K562 (cell line): ENCODE measurements at regions not wholly inside any gene's neighbourhood (a gene's known extent, or its start where the extent isn't known, plus 50 kb on each side); places are given as distances from the start of the nearest gene placed in this dataset.

ENCODE experiments used
- ATAC-seq: fragments of 200-7000 bp; cut with Tn5 transposase; 3 replicates; pipeline ENCODE4 v1.9.1; 2020; ENCODE audit warnings: moderate library complexity
- BruUV-seq: library from RNA; stranded (reverse); fragments of 400-500 nt; replicated peaks from 2 replicates; lab custom pipeline; 2021; lab: Mats Ljungman, UMichigan
- CTCF ChIA-PET: fragments of 300-600 bp; formaldehyde crosslinking; extraction: SDS; loops from one replicate; lab custom pipeline; 2021; ENCODE audit warnings: low intra/inter-chr PET ratio; lab: Yijun Ruan, JAX
- POLR2A ChIA-PET: fragments of 300-600, 350-650 bp; sonication (Branson Sonifier 250); formaldehyde crosslinking; extraction: SDS; loops from one replicate; lab custom pipeline; 2021; ENCODE audit warnings: antibody characterized with exemption, inconsistent platforms; lab: Yijun Ruan, JAX
- DNase-seq, 4 experiments: peaks; one replicate each; pipeline versions ENCODE4 v3.0.0 to v3.0.0-alpha.2; 2011 to 2018; ENCODE audit warnings: low spot score in 3 of 4, mixed read lengths in 3 of 4; ENCODE audit errors: extremely low read depth in 1 of 4
- FAIRE-seq: peaks from 2 replicates; lab custom pipeline; 2011; peaks lifted over from hg19 to GRCh38; lab: Jason Lieb, UNC
- H2AFZ ChIP-seq: 2 replicates; pipeline ENCODE4 v1.6.0; 2011; ENCODE audit warnings: low read depth, low read length, control low read depth, inconsistent platforms
- H3K27ac ChIP-seq: fragments of 200-600 bp; 3 replicates; pipeline ENCODE4 v1.8.0; 2011; ENCODE audit warnings: low read depth, mild to moderate bottlenecking, control low read depth, inconsistent platforms, low read length, moderate library complexity, mixed read lengths; ENCODE audit errors: extremely low read depth
- H3K27me3 ChIP-seq, 2 experiments: fragments of 300-600 bp in 1 of 2; 2 replicates in 1 of 2; 3 replicates in 1 of 2; pipeline versions ENCODE4 v1.6.0 to v1.8.0; 2011; ENCODE audit warnings: inconsistent platforms in 2 of 2, low read length in 2 of 2, mild to moderate bottlenecking in 1 of 2, mixed read lengths in 1 of 2, moderate library complexity in 1 of 2; ENCODE audit not compliant: control insufficient read depth in 2 of 2, insufficient read depth in 2 of 2
- H3K36me3 ChIP-seq: fragments of 300-600 bp; 3 replicates; pipeline ENCODE4 v1.8.0; 2011; ENCODE audit warnings: mild to moderate bottlenecking, low read length, inconsistent platforms; ENCODE audit not compliant: control insufficient read depth, insufficient read depth
- H3K4me1 ChIP-seq, 2 experiments: fragments of 200-600 bp in 1 of 2; replicated peaks in 1 of 2; 2 replicates in 1 of 2; 3 replicates in 1 of 2; pipeline versions ENCODE4 v1.5.1 to v1.8.0; 2011; ENCODE audit warnings: inconsistent platforms in 2 of 2, low read length in 2 of 2, mild to moderate bottlenecking in 1 of 2, mixed read lengths in 1 of 2, moderate library complexity in 1 of 2; ENCODE audit not compliant: control insufficient read depth in 2 of 2, insufficient read depth in 2 of 2
- H3K4me2 ChIP-seq: 2 replicates; pipeline ENCODE4 v1.6.1; 2011; ENCODE audit warnings: low read length, control low read depth, inconsistent platforms, mixed read lengths; ENCODE audit not compliant: insufficient read depth
- H3K4me3 ChIP-seq: fragments of 200-600 bp; sonication (generic), shearing (Covaris generic); 2 replicates; pipeline ENCODE4 v1.5.1; 2016; ENCODE audit warnings: control low read depth, inconsistent platforms
- H3K79me2 ChIP-seq: fragments of 200-600 bp; 3 replicates; pipeline ENCODE4 v1.8.0; 2011; ENCODE audit warnings: low read length, inconsistent platforms; ENCODE audit not compliant: control insufficient read depth, insufficient read depth
- H3K9ac ChIP-seq, 2 experiments: 2 replicates each; pipeline versions ENCODE4 v1.6.0 to v1.6.1; 2011; ENCODE audit warnings: low read depth in 2 of 2, low read length in 2 of 2, control low read depth in 1 of 2, inconsistent platforms in 1 of 2, mild to moderate bottlenecking in 1 of 2, mixed read lengths in 1 of 2; ENCODE audit not compliant: insufficient read depth in 1 of 2
- H3K9me1 ChIP-seq: one replicate; pipeline ENCODE4 v1.6.0; 2011; ENCODE audit warnings: inconsistent platforms, mild to moderate bottlenecking, low read length, moderate library complexity; ENCODE audit not compliant: control insufficient read depth, insufficient read depth
- H3K9me3 ChIP-seq: replicated peaks from 2 replicates; pipeline ENCODE4 v1.5.1; 2011; ENCODE audit warnings: low read depth, low read length, inconsistent platforms; ENCODE audit not compliant: control insufficient read depth, insufficient read depth
- H4K20me1 ChIP-seq: replicated peaks from 2 replicates; pipeline ENCODE4 v1.6.1; 2011; ENCODE audit warnings: low read length, inconsistent platforms, mixed read lengths; ENCODE audit not compliant: control insufficient read depth, insufficient read depth
- BRD4 ChIP-seq: fragments of 200-600 bp; sonication (generic); IDR thresholded peaks from 2 replicates; pipeline ENCODE4 v1.6.1; 2017; ENCODE audit warnings: inconsistent platforms
- E2F8 ChIP-seq: fragments of 450-650 bp; IDR thresholded peaks from 2 replicates; pipeline ENCODE4 v1.7.1; 2018; ENCODE audit warnings: mild to moderate bottlenecking, low read depth; ENCODE audit not compliant: partially characterized antibody
- EP300 ChIP-seq: IDR thresholded peaks from 2 replicates; pipeline ENCODE4 v1.6.1; 2012; ENCODE audit warnings: low read length, improper control_type of control experiment
- HMG20B ChIP-seq: fragments of 250-450 bp; sonication (Bioruptor Pico); IDR thresholded peaks from 2 replicates; pipeline ENCODE4 v1.5.0; 2021; ENCODE audit warnings: mild to moderate bottlenecking
- JUND ChIP-seq, 2 experiments: IDR thresholded peaks; 2 replicates in 1 of 2; 3 replicates in 1 of 2; pipeline ENCODE4 v1.6.1; 2011; ENCODE audit warnings: borderline replicate concordance in 2 of 2, low read depth in 2 of 2, low read length in 2 of 2, improper control_type of control experiment in 1 of 2, missing biosample characterization in 1 of 2, missing genetic modification characterization in 1 of 2, missing genetic modification reagents in 1 of 2
- KAT7 ChIP-seq: sonication (generic); formaldehyde crosslinking; IDR thresholded peaks from 2 replicates; pipeline ENCODE4 v1.8.0; 2022; ENCODE audit warnings: missing genetic modification reagents, mild to moderate bottlenecking, borderline replicate concordance
- NCOA6 ChIP-seq: fragments of 450-650 bp; IDR thresholded peaks from 2 replicates; pipeline ENCODE4 v1.6.1; 2017; ENCODE audit warnings: mild to moderate bottlenecking
- NR1H2 ChIP-seq: sonication (generic); formaldehyde crosslinking; IDR thresholded peaks from 2 replicates; pipeline ENCODE4 v1.4.0; 2020; ENCODE audit warnings: mild to moderate bottlenecking, missing genetic modification reagents
- PHTF2 ChIP-seq: fragments of 250-450 bp; sonication (Bioruptor Pico); IDR thresholded peaks from 2 replicates; pipeline ENCODE4 v1.5.0; 2021; ENCODE audit warnings: mild to moderate bottlenecking
- TARDBP ChIP-seq: fragments of 450-650 bp; IDR thresholded peaks from 2 replicates; pipeline ENCODE4 v1.6.1; 2016
- ZEB2 ChIP-seq: fragments of 450-650 bp; IDR thresholded peaks from 2 replicates; pipeline ENCODE4 v1.6.1; 2016
- ZNF507 ChIP-seq: conservative IDR thresholded peaks from 2 replicates; pipeline ENCODE4 v1.6.1; 2017; ENCODE audit warnings: missing genetic modification characterization, missing compliant biosample characterization
- ZNF583 ChIP-seq: fragments of 250-450 bp; sonication (Bioruptor Pico); IDR thresholded peaks from 2 replicates; pipeline ENCODE4 v1.4.0; 2020
- ZNF76 ChIP-seq: fragments of 250-450 bp; sonication (Bioruptor Pico); IDR thresholded peaks from 2 replicates; pipeline ENCODE4 v1.4.0; 2020; ENCODE audit warnings: mild to moderate bottlenecking, moderate library complexity, borderline replicate concordance
- WGBS: fragments of 100-300 bp; shearing (Covaris generic); methylation state at CpG from one replicate; pipeline ENCODE4 v1.1.6; 2016; ENCODE audit warnings: low coverage, mixed read lengths; ENCODE audit not compliant: insufficient coverage; ENCODE audit errors: missing lambda C conversion rate; 5-methylcytosine and 5-hydroxymethylcytosine counted together
- in situ Hi-C: fragments of 300-500 bp; cut with MboI; formaldehyde crosslinking; loops from 4 replicates; pipeline ENCODE4 v1.15.0; 2018; ENCODE audit warnings: inconsistent platforms, mixed read lengths
- intact Hi-C: fragments of 100-400 bp; cut with micrococcal nuclease; formaldehyde crosslinking; loops from 2 replicates; pipeline ENCODE4 v1.14.2; 2022
- TF ChIP-seq, protein P1 (sequence below): fragments of 450-650 bp; IDR thresholded peaks from 2 replicates; pipeline ENCODE4 v1.7.0; 2016; ENCODE audit warnings: borderline replicate concordance

- TF ChIP-seq E2F8 (no peak), KAT7 (CRISPR knock-in tag) (no peak), ZNF507 (tag) (no peak), EP300 (no peak), JUND (IDR thresholded peaks at IDR 0.05; ENCODE audit: borderline replicate concordance, low read depth, low read length) (no peak), JUND (tag; IDR thresholded peaks at IDR 0.05; ENCODE audit: borderline replicate concordance, low read depth, low read length) (no peak)
Observed at GRCh38 chr15:24858737-24859601, 95.8 kb upstream of the SNRPN start (continued).

GRCh38 chr15:24861014-24861690 is 93.6 kb upstream of the SNRPN start:
- 0% methylated on average over 1 of the region's 1 CpG for WGBS
- no peak for TF ChIP-seq TARDBP
- no peak for TF ChIP-seq PHTF2 (CRISPR knock-in tag)
- TF ChIP-seq, protein P1, sequence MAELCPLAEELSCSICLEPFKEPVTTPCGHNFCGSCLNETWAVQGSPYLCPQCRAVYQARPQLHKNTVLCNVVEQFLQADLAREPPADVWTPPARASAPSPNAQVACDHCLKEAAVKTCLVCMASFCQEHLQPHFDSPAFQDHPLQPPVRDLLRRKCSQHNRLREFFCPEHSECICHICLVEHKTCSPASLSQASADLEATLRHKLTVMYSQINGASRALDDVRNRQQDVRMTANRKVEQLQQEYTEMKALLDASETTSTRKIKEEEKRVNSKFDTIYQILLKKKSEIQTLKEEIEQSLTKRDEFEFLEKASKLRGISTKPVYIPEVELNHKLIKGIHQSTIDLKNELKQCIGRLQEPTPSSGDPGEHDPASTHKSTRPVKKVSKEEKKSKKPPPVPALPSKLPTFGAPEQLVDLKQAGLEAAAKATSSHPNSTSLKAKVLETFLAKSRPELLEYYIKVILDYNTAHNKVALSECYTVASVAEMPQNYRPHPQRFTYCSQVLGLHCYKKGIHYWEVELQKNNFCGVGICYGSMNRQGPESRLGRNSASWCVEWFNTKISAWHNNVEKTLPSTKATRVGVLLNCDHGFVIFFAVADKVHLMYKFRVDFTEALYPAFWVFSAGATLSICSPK: no peak
- TF ChIP-seq ZEB2: no peak
- TF ChIP-seq ZNF76: no peak
- no peak for TF ChIP-seq ZNF583 (CRISPR knock-in tag)
- TF ChIP-seq NCOA6: no peak
- TF ChIP-seq BRD4: no peak
- no peak for TF ChIP-seq NR1H2 (CRISPR knock-in tag)
- no peak for TF ChIP-seq HMG20B (CRISPR knock-in tag)

More at GRCh38 chr15:24861014-24861690, 93.6 kb upstream of the SNRPN start:
- Histone ChIP-seq H3K9ac (no peak overlapping the region), H3K27ac (no peak overlapping the region), H3K4me1 (no peaks in the 10 kb centered on the region), H3K9me1 (no peaks in the 10 kb centered on the region), H3K4me2 (no peak overlapping the region), H3K4me3 (no peak overlapping the region), H3K9me3 (no peaks in the 10 kb centered on the region), H3K79me2 (no peaks in the 10 kb centered on the region), H3K27me3 (no peaks in the 10 kb centered on the region), H2AFZ (no peak overlapping the region), H4K20me1 (no peaks in the 10 kb centered on the region), H3K36me3 (no peaks in the 10 kb centered on the region)
- CTCF ChIA-PET: no interaction called here
- POLR2A ChIA-PET: no interaction called here
- ATAC-seq (no peak), DNase-seq (no peak), FAIRE-seq (no peak)
- in situ Hi-C loops (no loop called here), intact Hi-C loops (no loop called here)
- no TSS peak for BruUV-seq
